ENCODE measurements at regions not wholly inside any gene's neighbourhood (a gene's known extent, or its start where the extent isn't known, plus 50 kb on each side); places are given as distances from the start of the nearest gene placed in this dataset.

GRCh38 chr9:30812821-30813220 lies 1571.6 kb upstream of the ACO1 start:
- no TSS peak for BruUV-seq (replicated peaks)
- ATAC-seq: no peak
- H3K9ac ChIP-seq (ENCODE audit: insufficient read depth, low read depth, low read length): no peak overlapping the region
- DNase-seq (ENCODE audit: low spot score): no peak
- no peak for TF ChIP-seq ZNF331 (CRISPR knock-in tag; IDR thresholded peaks at IDR 0.05)
- no peak for TF ChIP-seq PCBP1 (IDR thresholded peaks at IDR 0.05; ENCODE audit: borderline replicate concordance, low read depth, low read length)
- no peak for TF ChIP-seq ATF2 (CRISPR knock-in tag; IDR thresholded peaks at IDR 0.05)
- TF ChIP-seq REL (CRISPR knock-in tag; conservative IDR thresholded peaks at IDR 0.05): no peak
- TF ChIP-seq ZBTB26 (CRISPR knock-in tag; IDR thresholded peaks at IDR 0.05; ENCODE audit: borderline replicate concordance): no peak
- no peak for TF ChIP-seq MEF2D (CRISPR knock-in tag; IDR thresholded peaks at IDR 0.05)
- TF ChIP-seq ZNF672 (CRISPR knock-in tag; IDR thresholded peaks at IDR 0.05): no peak
- TF ChIP-seq MLX (CRISPR knock-in tag; IDR thresholded peaks at IDR 0.05): no peak
- TF ChIP-seq PAWR (CRISPR knock-in tag; IDR thresholded peaks at IDR 0.05; ENCODE audit: borderline replicate concordance): no peak
- no peak for TF ChIP-seq ZNF550 (CRISPR knock-in tag; IDR thresholded peaks at IDR 0.05; ENCODE audit: borderline replicate concordance)
- no peak for TF ChIP-seq MNT (IDR thresholded peaks at IDR 0.05)
- TF ChIP-seq CERS6 (CRISPR knock-in tag; IDR thresholded peaks at IDR 0.05): no peak
- no peak for TF ChIP-seq ZNF501 (CRISPR knock-in tag; IDR thresholded peaks at IDR 0.05)
- no peak for TF ChIP-seq ZNF510 (CRISPR knock-in tag; IDR thresholded peaks at IDR 0.05; ENCODE audit: low read depth)
- no peak for TF ChIP-seq DNMT1 (CRISPR knock-in tag; IDR thresholded peaks at IDR 0.05)
- TF ChIP-seq TOE1 (CRISPR knock-in tag; IDR thresholded peaks at IDR 0.05): no peak
- no peak for TF ChIP-seq ZNF431 (CRISPR knock-in tag; IDR thresholded peaks at IDR 0.05; ENCODE audit: borderline replicate concordance, low read depth)
- TF ChIP-seq BCLAF1 (IDR thresholded peaks at IDR 0.05): no peak
- H3K79me2 ChIP-seq (ENCODE audit: insufficient read depth, low read length): no peaks in the 10 kb centered on the region
- H3K27me3 ChIP-seq (ENCODE audit: control insufficient read depth in 1 of 2, insufficient read depth in 2 of 2, low read length in 2 of 2): no peaks in the 10 kb centered on the region
- in situ Hi-C loops (cut with HindIII; ENCODE audit: extremely low pct_ligation_motif_present, low pct_unique_long_range_greater_than_20kb): no loop called here
- intact Hi-C loops (cut with micrococcal nuclease; ENCODE audit: unreplicated experiment): no loop called here
- ChIA-PET POLR2A (no interaction called here), CTCF (ENCODE audit: low intra/inter-chr PET ratio, low total read pairs) (no interaction called here)
- H4K20me1 ChIP-seq (ENCODE audit: insufficient read depth, low read length): no peaks in the 10 kb centered on the region
- H2AFZ ChIP-seq (ENCODE audit: low read length): no peak overlapping the region
- FAIRE-seq: no peak
- H3K4me3 ChIP-seq (replicated peaks in 1 of 3; ENCODE audit: insufficient read depth in 1 of 3, low read depth in 2 of 3, low read length in 3 of 3): no peak overlapping the region
- H3K9me3 ChIP-seq (ENCODE audit: low read length): no peaks in the 10 kb centered on the region
- no peaks in the 10 kb centered on the region for H3K36me3 ChIP-seq (replicated peaks in 1 of 2; ENCODE audit: control insufficient read depth in 1 of 2, insufficient read depth in 2 of 2, low read length in 2 of 2)
- H3K4me2 ChIP-seq (ENCODE audit: low read depth, low read length): no peak overlapping the region
- 0% methylated on average over 1 of the region's 1 CpG for WGBS (ENCODE audit: low lambda C conversion rate)
- no peaks in the 10 kb centered on the region for H3K4me1 ChIP-seq (ENCODE audit: insufficient read depth, low read length)
- H3K27ac ChIP-seq (ENCODE audit: extremely low read length, insufficient read depth, low read length): no peak overlapping the region
